Naive thymus-derived CD4-positive, alpha-beta T cell (primary cell): ENCODE measurements at regions not wholly inside any gene's neighbourhood (a gene's known extent, or its start where the extent isn't known, plus 50 kb on each side); places are given as distances from the start of the nearest gene placed in this dataset.
"Not testable (repeated sequence)": the region's sequence is repeated elsewhere in the genome, so short reads cannot be mapped to it uniquely, and the experiment has no call there.

Source experiments
- ATAC-seq: fragments of 150-1000 bp; cut with Tn5 transposase; 2 replicates; pipeline ENCODE4 v1.10.0; 2021; ENCODE audit warnings: mild to moderate bottlenecking, moderate library complexity
- CTCF ChIA-PET: fragments of 350-600 bp; sonication (Branson Sonifier 250); formaldehyde crosslinking; loops from one replicate; lab custom pipeline; 2021; ENCODE audit warnings: antibody characterized with exemption; lab: Charles Lee
- POLR2A ChIA-PET: fragments of 350-600 bp; sonication (Branson Sonifier 250); formaldehyde crosslinking; loops from one replicate; lab custom pipeline; 2021; ENCODE audit warnings: antibody characterized with exemption, inconsistent platforms; lab: Charles Lee
- DNase-seq, 9 donors: peaks; one replicate each; pipeline versions ENCODE4 v3.0.0 to v3.0.0-alpha.2; 2020 to 2022; ENCODE audit warnings: mixed read lengths in 1 of 9
- H3K27ac ChIP-seq: one replicate; pipeline ENCODE4 v1.7.0; 2013; ENCODE audit warnings: mild to moderate bottlenecking, low read depth, low read length, moderate library complexity
- H3K27me3 ChIP-seq, 2 donors: one replicate each; pipeline ENCODE4 v1.7.0; 2013; ENCODE audit warnings: low read length in 2 of 2, mild to moderate bottlenecking in 2 of 2, moderate library complexity in 2 of 2; ENCODE audit not compliant: control insufficient read depth in 2 of 2, insufficient read depth in 2 of 2
- H3K36me3 ChIP-seq, 3 experiments: 1 replicate in 2 of 3; 2 replicates in 1 of 3; pipeline ENCODE4 v1.7.0; 2013; ENCODE audit warnings: low read length in 3 of 3, mild to moderate bottlenecking in 3 of 3, moderate library complexity in 1 of 3; ENCODE audit not compliant: insufficient read depth in 3 of 3, control insufficient read depth in 2 of 3
- H3K4me1 ChIP-seq, 2 donors: one replicate each; pipeline ENCODE4 v1.7.0; 2013; ENCODE audit warnings: low read length in 2 of 2, mild to moderate bottlenecking in 2 of 2, moderate library complexity in 1 of 2; ENCODE audit not compliant: control insufficient read depth in 2 of 2, insufficient read depth in 2 of 2
- H3K4me3 ChIP-seq: 2 replicates; pipeline ENCODE4 v1.7.0; 2013; ENCODE audit warnings: mild to moderate bottlenecking, low read length
- H3K9me3 ChIP-seq, 3 experiments: 1 replicate in 2 of 3; 2 replicates in 1 of 3; pipeline ENCODE4 v1.7.0; 2013; ENCODE audit warnings: low read length in 3 of 3; ENCODE audit not compliant: control insufficient read depth in 2 of 3
- H3K27ac Mint-ChIP-seq, 9 donors: one replicate each; pipeline ENCODE4 v1.8.0; 2020 to 2022; ENCODE audit warnings: mixed read lengths in 9 of 9, mild to moderate bottlenecking in 8 of 9, moderate library complexity in 5 of 9, inconsistent platforms in 2 of 9
- H3K27me3 Mint-ChIP-seq, 5 donors: one replicate each; pipeline ENCODE4 v1.8.0; 2021 to 2022; ENCODE audit warnings: mixed read lengths in 5 of 5, mild to moderate bottlenecking in 1 of 5
- H3K36me3 Mint-ChIP-seq, 5 donors: one replicate each; pipeline ENCODE4 v1.8.0; 2020 to 2022; ENCODE audit warnings: mixed read lengths in 5 of 5, mild to moderate bottlenecking in 3 of 5, inconsistent platforms in 1 of 5
- H3K4me1 Mint-ChIP-seq, 7 donors: one replicate each; pipeline ENCODE4 v1.8.0; 2020 to 2022; ENCODE audit warnings: mixed read lengths in 7 of 7, mild to moderate bottlenecking in 3 of 7, inconsistent platforms in 1 of 7
- H3K4me3 Mint-ChIP-seq, 10 donors: one replicate each; pipeline ENCODE4 v1.8.0; 2020 to 2022; ENCODE audit warnings: mild to moderate bottlenecking in 10 of 10, mixed read lengths in 10 of 10, moderate library complexity in 6 of 10, inconsistent platforms in 2 of 10
- H3K9me3 Mint-ChIP-seq, 11 donors: one replicate each; pipeline ENCODE4 v1.8.0; 2020 to 2022; ENCODE audit warnings: mixed read lengths in 11 of 11, mild to moderate bottlenecking in 4 of 11, inconsistent platforms in 1 of 11, moderate library complexity in 1 of 11
- intact Hi-C, 2 donors: fragments of 100-400 bp; cut with micrococcal nuclease; formaldehyde crosslinking; loops; one replicate each; pipeline ENCODE4 v1.15.1; 2023

GRCh38 chr13:90641884-90642283 is 705.6 kb upstream of the MIR17HG start:
- Mint-ChIP-seq H3K4me3 (no peak overlapping the region), H3K36me3 (no peaks in the 10 kb centered on the region), H3K4me1 (no peaks in the 10 kb centered on the region), H3K9me3 (peaks cover 3 to 31% (median 14%) of the 10 kb centered on the region in 11 donors), H3K27ac (no peak overlapping the region), H3K27me3 (no peaks in the 10 kb centered on the region)
- Histone ChIP-seq H3K27ac (no peak overlapping the region), H3K4me1 (no peaks in the 10 kb centered on the region), H3K36me3 (no peaks in the 10 kb centered on the region), H3K4me3 (no peak overlapping the region), H3K27me3 (no peaks in the 10 kb centered on the region), H3K9me3 (no peaks in the 10 kb centered on the region)
- DNase-seq (no peak), ATAC-seq (no peak)
- intact Hi-C loops: no loop called here
- ChIA-PET CTCF (no interaction called here), POLR2A (no interaction called here)

DNA sequence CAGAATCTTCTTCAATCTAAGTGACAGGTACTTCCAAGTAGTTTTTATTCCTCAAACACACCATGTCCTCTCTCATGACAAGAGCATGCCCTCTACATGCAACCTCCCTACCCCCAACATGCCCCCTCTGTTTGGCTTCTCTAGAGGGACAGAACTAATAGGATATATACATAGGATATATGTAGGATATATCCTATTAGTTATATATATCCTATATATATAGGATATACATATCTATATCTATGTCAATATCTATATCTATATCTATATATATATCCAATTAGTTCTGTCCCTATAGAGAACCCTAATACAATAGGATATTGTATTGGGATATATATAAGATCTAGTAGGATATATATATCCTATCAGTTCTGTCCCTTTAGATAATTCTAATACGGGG is 701.9 kb upstream of the MIR17HG start:
- Mint-ChIP-seq H3K9me3 (peaks cover 3 to 25% (median 6%) of the 10 kb centered on the region in 11 donors), H3K4me1 (no peaks in the 10 kb centered on the region), H3K27ac (no peak overlapping the region), H3K36me3 (no peaks in the 10 kb centered on the region), H3K27me3 (no peaks in the 10 kb centered on the region), H3K4me3 (no peak overlapping the region)
- no peak for DNase-seq
- POLR2A ChIA-PET: no interaction called here
- Histone ChIP-seq H3K4me1 (no peaks in the 10 kb centered on the region), H3K27me3 (no peaks in the 10 kb centered on the region), H3K27ac (no peak overlapping the region), H3K36me3 (no peaks in the 10 kb centered on the region), H3K9me3 (no peaks in the 10 kb centered on the region), H3K4me3 (no peak overlapping the region)
- ATAC-seq: no peak
- intact Hi-C loops: no loop called here
- CTCF ChIA-PET: no interaction called here

- Histone ChIP-seq H3K4me3 (no peak overlapping the region), H3K36me3 (no peaks in the 10 kb centered on the region), H3K27me3 (no peaks in the 10 kb centered on the region), H3K9me3 (peaks cover 0 to 4% (median 0%) of the 10 kb centered on the region in 3 experiments), H3K27ac (no peak overlapping the region), H3K4me1 (no peaks in the 10 kb centered on the region)
- Mint-ChIP-seq H3K36me3 (peaks cover 0 to 3% (median 0%) of the 10 kb centered on the region in 5 donors), H3K4me1 (no peaks in the 10 kb centered on the region), H3K9me3 (peaks cover 4 to 36% (median 18%) of the 10 kb centered on the region in 11 donors), H3K27ac (no peak overlapping the region), H3K27me3 (no peaks in the 10 kb centered on the region), H3K4me3 (no peak overlapping the region)
- CTCF ChIA-PET: no interaction called here
- POLR2A ChIA-PET: no interaction called here
- ATAC-seq (no peak), DNase-seq (no peak)
- intact Hi-C loops: no loop called here
Observed at GRCh38 chr13:90648497-90648896, 699.0 kb upstream of the MIR17HG start.

GRCh38 chr13:90652036-90652435 is 695.5 kb upstream of the MIR17HG start:
- intact Hi-C loops: no loop called here
- Mint-ChIP-seq H3K27ac (no peak overlapping the region), H3K36me3 (peaks cover 0 to 3% (median 0%) of the 10 kb centered on the region in 5 donors), H3K4me1 (no peaks in the 10 kb centered on the region), H3K4me3 (no peak overlapping the region), H3K27me3 (no peaks in the 10 kb centered on the region), H3K9me3 (peaks cover 2 to 28% (median 17%) of the 10 kb centered on the region in 11 donors)
- ChIA-PET CTCF (no interaction called here), POLR2A (no interaction called here)
- Histone ChIP-seq H3K9me3 (peaks cover 0 to 4% (median 0%) of the 10 kb centered on the region in 3 experiments), H3K36me3 (no peaks in the 10 kb centered on the region), H3K27me3 (no peaks in the 10 kb centered on the region), H3K4me3 (no peak overlapping the region), H3K27ac (no peak overlapping the region), H3K4me1 (no peaks in the 10 kb centered on the region)
- ATAC-seq (no peak), DNase-seq (no peak)

DNA sequence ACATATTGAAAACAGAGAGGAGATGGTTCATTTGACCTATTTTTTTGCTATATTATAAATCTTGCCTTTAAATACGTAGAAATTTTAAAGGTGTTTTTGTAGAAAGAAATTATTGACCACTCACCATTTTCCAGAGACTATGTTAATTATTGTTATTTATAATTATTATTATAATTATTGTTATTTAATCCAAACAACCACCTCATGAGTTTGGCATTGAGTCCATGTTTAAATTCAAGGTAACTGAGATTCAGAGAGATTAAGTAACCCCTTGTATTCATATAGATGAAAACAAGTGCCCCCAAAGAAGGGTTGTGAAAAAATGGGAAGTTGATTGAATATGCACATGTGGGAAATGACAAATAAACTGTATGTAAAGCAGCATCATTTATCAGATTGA is 692.5 kb upstream of the MIR17HG start:
- Mint-ChIP-seq H3K4me1 (no peaks in the 10 kb centered on the region), H3K27me3 (no peaks in the 10 kb centered on the region), H3K27ac (no peak overlapping the region), H3K36me3 (peaks cover 0 to 3% (median 0%) of the 10 kb centered on the region in 5 donors), H3K4me3 (no peak overlapping the region), H3K9me3 (peaks cover 0 to 28% (median 18%) of the 10 kb centered on the region in 11 donors)
- CTCF ChIA-PET: no interaction called here
- Histone ChIP-seq H3K9me3 (peaks cover 0 to 4% (median 0%) of the 10 kb centered on the region in 3 experiments), H3K4me1 (no peaks in the 10 kb centered on the region), H3K36me3 (no peaks in the 10 kb centered on the region), H3K27me3 (no peaks in the 10 kb centered on the region), H3K27ac (no peak overlapping the region), H3K4me3 (no peak overlapping the region)
- POLR2A ChIA-PET: no interaction called here
- DNase-seq (no peak), ATAC-seq (no peak)
- intact Hi-C loops: no loop called here

- H3K4me3 Mint-ChIP-seq, intact Hi-C loops, H3K36me3 ChIP-seq, H3K27ac ChIP-seq, H3K4me3 ChIP-seq, H3K27me3 ChIP-seq, DNase-seq, CTCF ChIA-PET, ATAC-seq, H3K36me3 Mint-ChIP-seq, H3K4me1 ChIP-seq, H3K27me3 Mint-ChIP-seq, POLR2A ChIA-PET, H3K4me1 Mint-ChIP-seq, H3K27ac Mint-ChIP-seq, H3K9me3 ChIP-seq: not testable (repeated sequence)
- H3K9me3 Mint-ChIP-seq: peaks cover 0 to 19% (median 6%) of the 10 kb centered on the region in 11 donors
Observed at GRCh38 chr13:90664200-90664599, 683.3 kb upstream of the MIR17HG start.

GRCh38 chr13:90673746-90674145 is 673.7 kb upstream of the MIR17HG start:
- intact Hi-C loops: no loop called here
- H3K36me3 Mint-ChIP-seq: no peaks in the 10 kb centered on the region
- H3K27ac Mint-ChIP-seq: no peak overlapping the region
- H3K27me3 Mint-ChIP-seq: no peaks in the 10 kb centered on the region
- Histone ChIP-seq H3K4me3 (no peak overlapping the region), H3K27ac (no peak overlapping the region), H3K27me3 (no peaks in the 10 kb centered on the region), H3K4me1 (no peaks in the 10 kb centered on the region), H3K36me3 (no peaks in the 10 kb centered on the region), H3K9me3 (no peaks in the 10 kb centered on the region)
- ATAC-seq (no peak), DNase-seq (no peak)
- CTCF ChIA-PET: no interaction called here
- no peaks in the 10 kb centered on the region for H3K4me1 Mint-ChIP-seq
- peaks cover 0 to 8% (median 4%) of the 10 kb centered on the region in 11 donors for H3K9me3 Mint-ChIP-seq
- POLR2A ChIA-PET: no interaction called here
- no peak overlapping the region for H3K4me3 Mint-ChIP-seq
